SIG-M5 (cell line): ENCODE measurements at regions not wholly inside any gene's neighbourhood (a gene's known extent, or its start where the extent isn't known, plus 50 kb on each side); places are given as distances from the start of the nearest gene placed in this dataset.
"Not testable (repeated sequence)": the region's sequence is repeated elsewhere in the genome, so short reads cannot be mapped to it uniquely, and the experiment has no call there.

Source experiments
- DNase-seq: peaks from one replicate; lab custom pipeline; 2025; lab: John Stamatoyannopoulos, UW

DNA sequence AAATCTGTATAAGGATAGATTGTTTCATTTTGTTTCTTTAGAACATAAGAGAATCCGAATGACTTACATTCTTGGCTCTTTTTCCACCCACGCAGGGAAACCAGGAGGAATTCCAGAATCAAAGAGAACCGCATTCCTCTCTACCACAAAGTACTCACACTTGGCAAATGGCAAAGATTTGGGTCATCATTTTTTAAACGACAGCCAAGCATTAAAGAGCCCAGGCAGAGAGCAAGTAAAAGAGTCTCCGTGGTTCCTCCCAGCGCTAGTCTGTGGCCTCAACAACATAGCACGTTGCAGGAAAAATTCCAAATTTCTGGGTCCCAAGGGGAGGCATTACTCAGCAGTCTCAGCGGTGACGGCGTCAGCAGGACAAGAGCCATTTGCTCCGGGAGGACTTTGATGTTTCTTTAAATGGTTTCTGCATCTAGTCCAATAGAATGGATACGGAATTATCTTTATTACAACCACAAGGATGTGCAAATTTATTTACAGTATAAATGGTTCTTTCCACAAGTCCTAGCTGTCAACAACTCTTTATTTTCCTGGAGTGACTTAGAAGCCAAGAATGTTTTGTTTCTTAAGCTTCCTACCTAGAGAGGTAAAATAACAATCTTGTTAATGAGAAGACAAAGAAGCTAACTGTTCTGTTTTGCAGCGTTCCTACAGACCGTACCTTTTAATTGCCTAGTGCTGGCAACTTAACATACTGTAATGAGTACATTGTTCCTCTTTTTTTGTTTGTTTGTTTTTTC, 232.5 kb downstream of the SKIDA1 start:
- DNase-seq = no peak

DNA sequence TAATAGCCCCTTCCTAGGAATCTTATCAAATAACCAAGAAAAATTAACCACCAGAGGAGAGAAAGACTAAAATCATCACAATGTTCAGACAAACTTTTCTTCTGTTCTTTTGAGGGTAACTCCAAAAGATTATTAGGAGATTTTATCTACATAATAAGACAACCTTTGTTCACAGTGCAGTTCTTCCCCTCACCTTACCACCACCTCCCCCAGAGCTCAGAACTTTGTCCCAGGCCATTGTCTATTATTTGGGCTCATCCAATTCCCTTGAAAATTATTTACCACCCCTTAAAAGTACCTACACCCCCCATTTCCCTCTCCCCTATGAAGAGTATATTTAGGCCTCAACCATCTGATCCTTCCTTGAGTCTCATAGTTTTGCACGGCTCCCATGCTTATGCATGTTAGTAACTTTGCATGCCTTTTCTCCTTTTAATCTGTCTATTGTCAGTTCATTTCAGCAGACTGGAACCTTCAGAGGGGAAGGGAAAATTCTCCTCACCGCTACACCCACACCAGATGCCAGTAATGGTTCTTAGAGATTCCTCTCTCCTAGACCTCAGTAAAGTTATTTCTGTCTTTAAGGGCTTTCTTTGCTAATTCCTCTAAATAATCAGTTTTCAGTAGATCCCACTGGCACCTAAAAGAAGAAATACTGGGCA, 234.9 kb downstream of the SKIDA1 start:
- DNase-seq = no peak

DNA sequence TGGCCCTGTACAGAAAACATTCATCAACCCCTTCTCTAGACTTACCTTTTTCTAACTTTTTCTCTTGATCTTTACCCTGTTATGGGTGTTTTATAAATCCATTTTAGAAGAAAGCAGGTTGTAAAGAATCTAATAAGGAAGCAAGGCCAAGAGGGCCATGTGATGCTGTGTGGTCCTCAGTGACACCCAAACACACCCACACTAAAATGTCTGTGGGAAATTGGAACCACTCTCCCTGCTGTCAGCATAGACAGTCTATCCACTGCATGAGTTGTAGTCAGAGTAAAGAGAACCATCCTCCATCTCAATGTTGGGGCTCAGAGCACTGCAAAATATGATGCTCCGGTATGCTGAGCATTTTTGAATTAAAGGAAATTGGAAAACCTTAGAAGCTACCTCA, 235.5 kb downstream of the SKIDA1 start:
- DNase-seq = no peak

DNA sequence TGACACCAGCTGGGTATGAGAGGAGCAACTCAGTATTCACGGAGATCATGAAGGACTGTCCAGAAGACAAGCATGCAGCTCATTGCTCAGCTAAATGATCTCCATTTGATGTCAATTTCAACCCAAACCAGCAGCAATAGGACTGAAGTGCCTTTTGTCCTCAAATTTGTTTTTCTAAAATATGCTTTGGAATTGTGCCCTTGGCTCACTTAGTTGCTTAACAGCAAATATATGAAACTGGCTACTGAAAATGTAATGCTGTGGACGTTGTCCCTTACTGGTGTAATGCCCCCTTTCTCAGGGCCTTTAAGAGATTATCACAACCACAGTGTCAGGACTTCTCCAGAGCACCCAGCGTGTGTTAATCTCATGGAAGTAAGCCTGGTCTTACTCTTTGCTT, 236.2 kb downstream of the SKIDA1 start:
- no peak for DNase-seq

DNA sequence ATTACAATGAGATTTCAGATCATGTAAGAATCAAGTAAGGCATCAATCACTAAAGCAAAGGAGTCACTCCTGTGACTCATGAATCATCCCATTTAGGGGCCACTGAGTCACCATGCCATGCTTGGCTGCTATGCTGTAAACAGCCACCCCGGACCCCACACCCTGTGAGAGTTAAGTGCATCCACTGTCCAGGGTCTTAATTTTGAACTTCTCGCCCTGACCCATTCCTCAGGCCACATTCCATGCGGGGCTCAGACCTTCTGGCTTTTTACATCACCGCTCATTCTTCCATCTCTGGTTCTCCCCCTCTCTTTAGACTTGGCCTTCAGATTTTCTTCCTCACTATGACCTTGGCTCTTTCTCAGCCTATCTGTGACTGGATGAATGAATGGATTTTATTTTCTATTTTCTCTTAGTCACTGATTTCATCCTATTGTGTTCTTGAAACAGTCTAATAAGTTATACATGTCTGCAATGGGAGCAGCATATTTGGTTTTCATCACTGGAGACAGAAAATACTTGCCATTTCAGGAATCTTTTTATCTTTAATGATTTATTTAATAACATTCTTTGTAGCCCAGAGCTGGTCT, 239.6 kb downstream of the SKIDA1 start:
- no peak for DNase-seq

DNA sequence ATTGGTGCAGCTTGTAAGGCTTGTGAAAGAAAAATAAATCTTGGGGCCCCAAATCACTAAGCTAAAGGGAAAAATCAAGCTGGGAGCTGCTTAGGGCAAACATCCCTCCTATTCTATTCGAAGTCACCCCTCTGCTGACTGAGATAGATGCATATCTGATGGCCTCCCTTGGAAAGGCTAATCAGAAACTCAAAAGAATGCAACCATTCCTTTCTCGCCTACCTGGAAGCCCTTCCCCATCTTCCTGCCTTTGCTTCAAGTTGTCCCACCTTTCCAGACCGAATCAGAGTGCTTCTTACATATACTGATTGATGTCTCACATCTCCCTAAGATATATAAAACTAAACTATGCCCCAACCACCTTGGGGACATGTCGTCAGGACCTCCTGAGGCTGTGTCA, 240.3 kb downstream of the SKIDA1 start:
- no peak for DNase-seq

DNA sequence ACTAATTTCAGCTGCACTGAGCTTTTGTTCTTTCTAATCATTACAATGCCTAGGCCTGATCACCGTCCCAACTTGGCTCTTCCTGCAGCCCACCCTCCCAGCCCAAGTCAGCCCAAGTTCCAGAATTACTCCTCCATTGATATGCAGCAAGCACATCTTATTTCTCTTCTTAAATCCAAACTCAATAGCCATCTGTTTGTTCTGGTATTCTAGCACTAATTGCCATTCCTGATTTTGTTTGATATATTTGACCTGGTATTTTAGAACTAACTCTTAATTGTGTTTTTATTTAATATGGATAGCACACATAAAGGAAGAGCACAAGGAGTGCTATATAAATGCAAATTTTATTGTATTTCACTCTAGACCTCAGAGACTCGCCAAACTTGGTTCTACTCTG, 241.2 kb downstream of the SKIDA1 start:
- DNase-seq = no peak

DNA sequence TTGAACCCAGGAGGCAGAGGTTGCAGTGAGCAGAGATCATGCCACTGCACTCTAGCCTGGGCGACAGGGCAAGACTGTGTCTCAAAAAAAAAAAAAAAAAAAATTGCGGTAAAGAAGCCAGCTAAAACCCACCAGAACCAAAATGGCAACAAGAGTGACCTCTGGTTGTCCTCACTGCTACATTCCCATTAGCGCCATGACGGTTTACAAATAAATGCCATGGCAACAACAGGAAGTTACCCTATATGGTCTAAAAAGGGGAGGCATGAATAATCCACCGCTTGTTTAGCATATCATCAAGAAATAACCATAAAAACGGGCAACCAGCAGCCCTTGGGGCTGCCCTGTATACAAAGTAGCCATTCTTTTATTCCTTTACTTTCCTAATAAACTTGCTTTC, 242.4 kb downstream of the SKIDA1 start:
- DNase-seq = not testable (repeated sequence)

DNA sequence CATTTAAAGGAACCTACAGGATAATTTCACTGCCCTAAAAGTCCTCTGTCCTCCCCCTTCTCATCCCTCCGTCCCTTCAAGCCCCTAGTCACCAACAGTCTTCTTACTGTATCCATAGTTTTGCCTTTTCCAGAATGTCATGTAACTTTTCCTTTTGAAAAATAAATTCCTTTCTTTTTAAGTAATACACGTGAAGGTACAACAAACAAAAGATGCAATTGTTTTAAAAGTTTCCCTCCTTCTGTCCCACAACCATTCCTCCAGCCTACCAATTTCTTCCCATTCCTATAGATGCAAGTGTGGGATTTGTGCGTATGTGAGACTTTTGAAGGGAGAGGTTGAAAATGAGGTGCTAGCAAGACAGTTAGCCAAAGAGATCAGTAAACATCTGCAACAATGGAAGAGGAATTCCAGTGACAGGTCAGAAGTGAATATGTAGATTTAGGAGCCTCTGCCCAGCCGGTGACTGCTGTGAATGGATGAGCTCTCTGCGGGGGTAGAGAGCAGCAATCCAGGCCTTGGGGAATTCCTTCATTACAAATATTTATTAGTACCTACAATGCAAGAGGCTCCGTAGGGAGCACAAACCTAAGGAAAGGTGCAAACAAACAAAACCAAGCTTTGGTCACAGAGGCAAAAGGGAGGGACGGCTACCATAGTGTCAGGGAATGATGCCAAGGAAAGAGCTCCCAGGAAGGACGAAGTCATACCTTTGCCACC, 243.6 kb downstream of the SKIDA1 start:
- DNase-seq = no peak

DNA sequence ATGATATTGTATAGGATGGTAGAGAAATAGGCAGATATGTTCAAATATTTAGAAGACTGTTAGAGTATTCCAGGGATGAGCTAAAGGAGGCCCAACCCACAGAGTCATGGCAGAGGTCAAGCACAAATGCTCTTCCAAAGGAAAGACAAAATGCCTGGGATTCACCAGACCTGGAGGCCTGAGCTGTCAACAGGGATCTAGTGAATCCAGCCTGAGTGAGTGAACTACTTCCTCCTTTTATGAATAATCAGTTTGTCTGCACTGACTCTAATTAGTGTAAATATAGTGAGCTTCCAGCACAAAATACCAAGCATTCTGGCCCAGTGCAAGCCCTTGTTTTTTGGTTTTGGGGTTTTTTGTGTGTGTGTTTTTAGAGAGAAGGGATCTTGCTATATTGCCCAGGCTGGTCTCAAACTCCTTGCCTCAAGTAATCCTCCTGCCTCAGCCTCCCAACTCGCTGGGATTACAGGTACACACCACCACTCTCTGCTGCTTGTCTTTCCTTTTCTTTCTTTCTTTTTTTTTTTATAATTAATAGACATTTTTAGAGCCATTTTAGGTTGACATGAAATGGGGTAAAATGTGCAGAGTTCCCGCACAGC, 244.4 kb downstream of the SKIDA1 start:
- no peak for DNase-seq

DNA sequence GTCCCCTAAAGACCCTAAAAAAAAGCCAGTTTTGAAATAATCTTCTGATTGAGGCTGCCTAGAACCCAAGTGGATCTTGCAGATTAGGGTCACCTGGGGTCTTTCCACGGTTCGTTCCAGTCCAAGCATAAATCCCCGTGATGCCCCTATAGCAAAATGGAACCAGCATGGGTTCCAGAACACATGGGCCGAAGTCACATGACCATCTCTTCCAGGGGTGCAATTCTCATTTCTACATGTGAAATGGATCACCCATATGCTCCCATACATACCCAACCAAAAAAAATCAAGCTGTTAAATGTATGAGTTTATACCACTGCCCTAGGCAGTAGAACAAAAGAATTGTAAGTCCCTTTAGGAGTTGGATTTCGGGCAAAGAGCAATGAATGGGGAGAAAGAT, 245.4 kb downstream of the SKIDA1 start:
- no peak for DNase-seq

DNA sequence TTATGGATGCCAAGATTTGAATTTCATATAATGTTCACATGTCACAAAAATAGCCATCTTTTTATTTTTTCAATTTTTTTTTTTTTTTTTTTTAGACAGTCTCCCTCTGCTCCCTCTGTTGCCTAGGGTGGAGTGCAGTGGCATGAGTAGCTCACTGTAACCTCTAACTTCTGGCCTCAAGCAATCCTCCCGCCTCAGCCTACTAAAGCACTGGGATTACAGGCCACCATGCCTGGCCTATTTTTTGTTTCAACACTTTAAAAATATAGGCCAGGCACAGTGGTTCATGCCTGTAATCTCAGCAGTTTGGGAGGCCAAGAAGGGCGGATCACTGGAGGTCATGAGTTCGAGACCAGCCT, 246.3 kb downstream of the SKIDA1 start:
- DNase-seq = no peak

DNA sequence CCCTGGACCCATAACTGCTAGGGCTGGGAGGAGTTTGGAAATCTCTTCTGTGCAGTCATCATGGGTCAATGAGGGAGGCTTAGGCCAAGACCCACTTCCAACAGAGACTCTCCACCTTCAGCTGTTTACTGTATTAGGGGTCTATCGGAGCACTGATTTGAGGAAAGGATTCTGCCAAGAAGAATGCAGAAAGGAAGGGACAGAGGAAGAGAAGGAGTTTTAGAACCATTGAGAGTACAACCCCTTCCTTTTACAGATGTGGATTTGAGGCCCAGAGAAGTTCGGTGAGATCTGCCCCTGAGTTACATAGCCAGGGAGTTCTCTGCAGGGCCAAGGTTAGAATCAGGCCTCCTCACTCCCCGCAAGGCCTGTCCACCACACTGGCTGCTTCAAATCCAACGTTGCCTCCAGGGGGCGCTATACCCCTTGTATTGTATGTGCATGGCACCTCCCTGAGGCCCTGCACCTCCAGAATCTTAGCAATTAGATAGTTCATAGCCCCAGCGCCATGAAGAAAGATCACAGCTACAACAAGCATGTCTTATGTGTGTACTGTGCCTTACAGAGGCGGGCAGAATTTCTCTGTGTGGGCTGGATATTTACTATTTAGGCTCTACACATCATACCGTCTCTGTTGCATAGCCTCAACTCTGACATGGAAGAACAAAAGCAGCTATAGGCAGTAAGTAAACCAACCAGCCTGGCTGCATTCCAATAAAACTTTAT, 246.8 kb downstream of the SKIDA1 start:
- DNase-seq = no peak

DNA sequence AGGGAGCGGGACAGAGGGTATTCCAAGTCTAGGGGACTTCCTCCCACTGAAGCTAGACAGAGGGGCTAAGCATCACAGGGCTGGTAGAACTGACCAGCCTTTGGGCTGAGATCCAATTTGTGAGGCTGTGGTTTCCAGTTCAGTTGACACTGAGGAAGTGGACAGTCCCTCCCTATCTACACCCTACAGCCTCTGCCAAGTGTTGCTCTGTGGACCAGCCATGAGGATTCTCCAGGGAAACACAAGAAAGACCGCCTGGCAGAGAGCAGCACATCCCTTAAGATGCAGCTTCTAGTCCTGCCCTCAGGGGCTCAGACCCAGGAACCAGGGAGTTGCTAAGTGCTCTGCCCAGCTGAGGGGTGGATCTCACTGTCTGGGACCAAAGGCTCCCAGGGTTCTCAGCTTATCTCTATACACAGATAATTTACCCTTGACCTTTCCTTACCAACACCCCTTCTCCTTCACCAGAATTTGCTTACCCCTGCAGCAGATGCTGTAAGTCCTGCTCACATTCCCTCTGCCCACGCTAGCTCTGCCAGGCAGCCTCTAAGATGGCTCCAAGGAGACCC, 252.0 kb downstream of the SKIDA1 start:
- DNase-seq = no peak

DNA sequence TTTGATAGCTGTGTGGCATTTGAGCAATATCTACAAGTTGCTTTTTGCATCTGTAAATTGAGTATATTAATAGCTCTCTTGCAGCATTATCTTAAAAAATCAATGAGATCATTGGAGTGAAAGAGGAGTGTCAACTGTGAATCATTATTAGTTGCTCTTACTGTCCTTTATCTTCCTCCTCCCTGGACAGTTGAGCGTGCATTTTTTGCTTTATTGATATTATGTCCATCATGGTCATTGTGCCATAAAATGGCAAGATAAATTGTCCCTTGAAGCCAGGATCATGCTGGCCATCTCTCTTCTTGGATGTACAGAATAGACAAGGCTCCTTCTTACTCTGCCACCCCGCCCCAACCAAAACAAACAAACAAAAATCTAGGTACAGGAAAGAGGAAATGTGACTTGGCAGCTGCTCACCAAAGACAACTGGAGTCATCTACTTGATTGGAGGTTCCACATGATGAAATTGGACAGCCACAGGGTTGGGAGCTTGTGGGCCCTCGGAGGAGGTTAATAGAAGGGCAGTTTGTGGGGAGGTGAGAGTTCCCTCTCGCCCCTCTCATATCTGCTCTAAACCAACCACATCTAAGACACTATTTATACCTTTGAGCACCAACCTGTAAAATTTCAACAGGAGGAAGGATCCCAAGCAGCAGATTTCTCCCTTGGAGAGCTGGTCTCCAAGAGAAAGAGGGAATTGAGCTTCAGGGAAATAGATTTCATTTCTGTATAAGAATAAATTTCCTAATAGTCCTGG, 252.7 kb downstream of the SKIDA1 start:
- DNase-seq = no peak

DNA sequence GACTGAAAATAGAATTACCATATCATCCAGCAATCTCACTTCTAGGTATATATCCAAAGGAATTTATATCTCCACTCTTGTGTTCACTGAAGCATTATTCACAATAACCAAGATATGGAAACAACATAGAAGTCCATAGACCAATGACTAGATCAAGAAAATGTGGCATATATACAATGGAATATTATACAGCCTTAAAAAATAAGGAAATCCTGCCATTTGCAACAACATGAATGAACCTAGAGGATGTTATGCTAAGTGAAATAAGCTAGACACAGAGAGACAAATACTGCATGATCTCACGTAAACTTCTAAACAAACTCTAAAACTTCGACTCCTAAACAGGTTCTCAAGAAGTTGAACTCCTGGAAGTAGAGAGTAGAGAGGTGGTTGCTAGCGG, 254.5 kb downstream of the SKIDA1 start:
- DNase-seq = no peak

DNA sequence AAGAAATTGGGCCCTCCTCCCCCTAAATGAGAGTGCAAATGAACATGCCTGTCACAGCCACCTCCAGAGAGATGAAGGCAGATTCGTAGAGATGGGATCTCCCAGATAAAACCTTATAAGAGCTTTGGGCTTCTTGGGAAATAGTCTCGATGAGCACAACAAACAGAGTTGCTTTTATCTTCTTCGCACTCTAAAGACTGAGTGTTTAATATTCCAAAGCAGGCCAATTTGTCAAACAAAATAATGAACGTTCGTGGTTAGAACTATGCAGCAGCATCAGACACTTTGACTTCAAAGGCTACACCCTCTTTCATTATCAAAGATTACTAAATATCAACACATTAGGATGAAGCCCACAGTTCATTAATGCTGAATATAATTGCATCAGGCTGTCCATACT, 256.2 kb downstream of the SKIDA1 start:
- DNase-seq = no peak

DNA sequence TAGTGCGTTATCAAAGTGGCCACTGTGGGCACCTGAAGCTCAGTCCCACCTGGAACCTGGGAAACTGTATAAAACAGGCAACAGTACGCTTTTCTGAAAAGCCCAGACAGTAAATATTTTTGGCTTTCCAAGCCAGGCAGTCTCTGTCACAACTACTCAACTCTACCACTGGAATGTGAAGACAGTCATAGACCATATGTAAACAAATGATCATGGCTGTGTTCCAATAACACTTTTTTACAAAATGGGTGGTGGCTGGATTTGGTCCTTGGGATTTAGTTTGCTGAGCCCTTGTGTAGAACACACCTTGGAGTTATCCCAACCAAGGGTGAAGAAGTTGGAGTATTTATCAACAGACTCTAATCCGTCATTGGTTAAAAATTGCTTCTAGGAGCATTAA, 259.9 kb downstream of the SKIDA1 start:
- DNase-seq = no peak

DNA sequence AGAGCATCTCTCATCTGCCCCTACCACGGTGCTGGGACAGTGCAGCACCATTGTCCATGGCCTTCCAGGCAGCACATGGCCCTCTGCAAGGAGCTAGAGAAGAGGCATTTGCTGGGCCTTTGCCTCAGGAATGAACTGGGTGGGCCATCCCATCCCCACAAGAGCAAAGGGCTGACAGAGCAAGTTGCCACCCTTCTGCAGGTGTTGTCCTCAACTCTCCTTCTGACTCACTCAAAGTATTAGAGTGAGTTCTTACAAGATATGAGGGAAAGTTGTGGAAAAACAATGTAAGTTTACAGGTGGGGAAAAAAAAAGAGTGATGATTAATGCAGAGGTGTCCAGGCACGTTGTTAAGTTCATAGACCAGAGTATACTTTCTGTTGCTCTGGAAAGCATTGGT, 261.2 kb downstream of the SKIDA1 start:
- DNase-seq = no peak

DNA sequence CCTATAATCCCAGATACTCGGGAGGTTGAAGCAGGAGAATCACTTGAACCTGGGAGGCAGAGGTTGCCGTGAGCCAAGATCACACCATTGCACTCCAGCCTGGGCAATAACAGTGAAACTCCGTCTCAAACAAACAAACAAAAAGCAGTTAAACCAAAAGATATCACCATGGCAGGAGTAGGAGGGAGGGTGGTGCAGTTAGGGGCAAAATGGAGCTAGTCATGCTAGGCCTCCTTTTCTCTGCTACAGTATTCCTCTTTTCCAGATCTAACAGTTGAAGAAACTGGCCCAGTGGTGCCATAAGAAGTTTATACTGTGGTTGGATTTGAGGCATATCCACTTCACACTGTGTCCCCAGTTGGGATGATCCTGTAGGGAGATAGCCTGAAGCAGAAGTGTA, 261.6 kb downstream of the SKIDA1 start:
- DNase-seq = no peak
